PC-9 (cell line): ENCODE measurements at regions not wholly inside any gene's neighbourhood (a gene's known extent, or its start where the extent isn't known, plus 50 kb on each side); places are given as distances from the start of the nearest gene placed in this dataset.
"Not testable (repeated sequence)": the region's sequence is repeated elsewhere in the genome, so short reads cannot be mapped to it uniquely, and the experiment has no call there.

Source experiments
- BruUV-seq: library from RNA; stranded (reverse); fragments of 400-500 nt; replicated peaks from 2 replicates; lab custom pipeline; 2021; lab: Mats Ljungman, UMichigan
- CTCF ChIA-PET: fragments of 300-600 bp; sonication (Branson Sonifier 250); formaldehyde crosslinking; loops from one replicate; lab custom pipeline; 2022; ENCODE audit warnings: antibody characterized with exemption; lab: Charles Lee
- POLR2A ChIA-PET: fragments of 300-600 bp; sonication (Branson Sonifier 250); formaldehyde crosslinking; loops from one replicate; lab custom pipeline; 2022; ENCODE audit warnings: antibody characterized with exemption; ENCODE audit not compliant: unreplicated experiment; lab: Charles Lee
- DNase-seq, 2 experiments: peaks; one replicate each; pipeline versions ENCODE4 v3.0.0 to v3.0.0-alpha.2; 2015 to 2022; ENCODE audit warnings: mixed read lengths in 1 of 2
- H2AFZ ChIP-seq: fragments of 200-600 bp; sonication (generic); 2 replicates; pipeline ENCODE4 v1.8.1; 2017; ENCODE audit warnings: antibody characterized with exemption
- H3F3A ChIP-seq: fragments of 200-600 bp; sonication (generic); 2 replicates; pipeline ENCODE4 v1.8.1; 2017; ENCODE audit warnings: antibody characterized with exemption, mild to moderate bottlenecking, low read depth; ENCODE audit not compliant: insufficient read depth
- H3K27ac ChIP-seq: fragments of 200-600 bp; sonication (generic); 2 replicates; pipeline ENCODE4 v1.6.1; 2016; ENCODE audit warnings: mixed run types
- H3K27me3 ChIP-seq: fragments of 200-600 bp; sonication (generic); 2 replicates; pipeline ENCODE4 v1.6.1; 2016; ENCODE audit warnings: low read depth, mixed run types; ENCODE audit not compliant: insufficient read depth
- H3K36me3 ChIP-seq: fragments of 200-600 bp; sonication (generic); 2 replicates; pipeline ENCODE4 v1.6.1; 2016; ENCODE audit warnings: low read depth, mixed run types
- H3K4me1 ChIP-seq: fragments of 200-600 bp; sonication (generic); replicated peaks from 2 replicates; pipeline ENCODE4 v1.6.1; 2016; ENCODE audit warnings: mixed run types; ENCODE audit not compliant: insufficient read depth
- H3K4me2 ChIP-seq: fragments of 200-600 bp; sonication (generic); 2 replicates; pipeline ENCODE4 v1.6.1; 2017; ENCODE audit warnings: mixed run types
- H3K4me3 ChIP-seq: fragments of 200-600 bp; sonication (generic); 2 replicates; pipeline ENCODE4 v1.6.1; 2016; ENCODE audit warnings: mixed run types
- H3K79me2 ChIP-seq: fragments of 200-600 bp; sonication (generic); 2 replicates; pipeline ENCODE4 v1.6.1; 2017; ENCODE audit warnings: low read depth, mixed run types
- H3K9me2 ChIP-seq: fragments of 200-600 bp; sonication (generic); 2 replicates; pipeline ENCODE4 v1.8.1; 2017; ENCODE audit warnings: mild to moderate bottlenecking; ENCODE audit not compliant: insufficient read depth
- H3K9me3 ChIP-seq: fragments of 200-600 bp; sonication (generic); 2 replicates; pipeline ENCODE4 v1.8.1; 2016; ENCODE audit warnings: low read depth; ENCODE audit not compliant: insufficient read depth
- H4K20me1 ChIP-seq: fragments of 200-600 bp; sonication (generic); 2 replicates; pipeline ENCODE4 v1.8.1; 2017; ENCODE audit not compliant: insufficient read depth
- CTCF ChIP-seq: fragments of 200-600 bp; sonication (generic); conservative IDR thresholded peaks from 2 replicates; pipeline ENCODE4 v1.6.1; 2017; ENCODE audit warnings: mixed run types, antibody characterized with exemption, mild to moderate bottlenecking, moderate library complexity
- EZH2 ChIP-seq: fragments of 200-600 bp; sonication (generic); IDR thresholded peaks from 2 replicates; pipeline ENCODE4 v1.8.0; 2017; ENCODE audit warnings: antibody characterized with exemption, low read depth
- intact Hi-C: fragments of 100-400 bp; cut with micrococcal nuclease; formaldehyde crosslinking; loops from one replicate; pipeline ENCODE4 v1.10.0; 2022; ENCODE audit not compliant: unreplicated experiment

DNA sequence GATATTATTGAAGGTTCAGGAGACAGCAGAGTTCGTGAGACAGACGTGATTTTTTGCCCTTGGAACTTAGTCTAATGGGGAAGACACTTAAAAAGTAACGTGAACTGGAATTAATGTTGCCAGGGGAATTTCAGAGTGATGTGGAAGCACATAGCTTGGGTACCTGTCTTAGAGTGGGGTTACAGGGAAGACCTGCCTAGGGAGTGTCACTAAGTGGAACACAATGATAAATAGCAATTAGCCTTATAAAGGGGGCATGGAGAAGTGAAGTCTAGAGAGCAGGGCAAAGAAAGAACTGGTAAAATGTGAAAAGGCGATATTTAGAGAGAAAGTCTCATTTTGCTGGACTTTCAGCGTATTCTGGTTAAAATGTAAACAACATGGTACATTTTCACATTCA lies 306.0 kb upstream of the TCF4 start:
- H3F3A ChIP-seq: no peaks in the 10 kb centered on the region
- peak overlapping the region; percentile 93 for H2AFZ ChIP-seq
- TF ChIP-seq EZH2: no peak
- no peak for TF ChIP-seq CTCF
- peaks cover 15% of the 10 kb centered on the region for H3K4me1 ChIP-seq
- peaks cover 11% of the 10 kb centered on the region for H3K9me3 ChIP-seq
- ChIA-PET POLR2A (no interaction called here), CTCF (no interaction called here)
- H3K4me2 ChIP-seq: peak overlapping the region; percentile 82
- no peaks in the 10 kb centered on the region for H3K9me2 ChIP-seq
- peak overlapping the region; percentile 69 for H3K4me3 ChIP-seq
- DNase-seq: no peak
- H4K20me1 ChIP-seq: no peaks in the 10 kb centered on the region
- H3K27me3 ChIP-seq: no peaks in the 10 kb centered on the region
- intact Hi-C loops: no loop called here
- no peaks in the 10 kb centered on the region for H3K36me3 ChIP-seq
- H3K79me2 ChIP-seq: no peaks in the 10 kb centered on the region
- H3K27ac ChIP-seq: peak overlapping the region; percentile 82
- BruUV-seq: no TSS peak

DNA sequence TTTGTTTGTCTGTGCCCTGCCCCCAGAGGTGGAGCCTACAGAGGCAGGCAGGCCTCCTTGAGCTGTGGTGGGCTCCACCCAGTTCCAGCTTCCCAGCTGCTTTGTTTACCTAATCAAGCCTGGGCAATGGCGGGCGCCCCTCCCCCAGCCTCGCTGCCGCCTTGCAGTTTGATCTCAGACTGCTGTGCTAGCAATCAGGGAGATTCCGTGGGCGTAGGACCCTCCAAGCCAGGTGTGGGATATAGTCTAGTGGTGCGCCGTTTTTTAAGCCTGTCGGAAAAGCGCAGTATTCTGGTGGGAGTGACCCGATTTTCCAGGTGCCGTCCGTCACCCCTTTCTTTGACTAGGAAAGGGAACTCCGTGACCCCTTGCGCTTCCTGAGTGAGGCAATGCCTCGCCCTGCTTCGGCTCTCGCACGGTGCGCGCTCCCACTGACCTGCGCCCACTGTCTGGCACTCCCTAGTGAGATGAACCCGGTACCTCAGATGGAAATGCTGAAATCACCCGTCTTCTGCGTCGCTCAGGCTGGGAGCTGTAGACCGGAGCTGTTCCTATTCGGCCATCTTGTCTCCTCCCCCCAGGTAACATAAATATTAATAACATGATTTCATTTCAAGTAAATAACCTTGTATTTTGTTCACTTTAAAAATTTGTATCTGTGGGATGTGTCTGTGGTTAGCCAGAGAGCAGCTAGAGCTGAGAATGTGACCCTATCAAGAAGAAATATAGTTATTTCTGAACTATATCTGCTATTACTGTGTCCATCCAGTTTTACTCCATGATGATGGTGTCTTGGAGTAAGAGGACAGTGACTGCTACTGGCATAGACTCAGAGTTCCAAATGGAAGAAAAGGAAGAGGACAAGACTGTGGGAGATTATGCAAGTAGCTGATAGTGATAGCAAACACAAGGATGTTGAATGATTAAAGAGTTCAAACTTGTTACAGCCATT lies 305.1 kb upstream of the TCF4 start:
- BruUV-seq, DNase-seq, H3K9me2 ChIP-seq, H3K79me2 ChIP-seq, H3K27me3 ChIP-seq, H3F3A ChIP-seq, intact Hi-C loops, H3K36me3 ChIP-seq, H4K20me1 ChIP-seq, CTCF ChIA-PET: not testable (repeated sequence)
- peaks cover 15% of the 10 kb centered on the region for H3K4me1 ChIP-seq
- H3K9me3 ChIP-seq: peaks cover 11% of the 10 kb centered on the region
- H3K27ac ChIP-seq: peak overlapping the region; percentile 82
- peak overlapping the region; percentile 93 for H2AFZ ChIP-seq
- POLR2A ChIA-PET: interaction anchor here (0.6 kb wide), 1 partner anchor 17 kb away, joined by 3 read pairs; no protein-coding TSS in a partner anchor
- peak overlapping the region; percentile 69 for H3K4me3 ChIP-seq
- peak overlapping the region; percentile 82 for H3K4me2 ChIP-seq

- ChIA-PET POLR2A (no interaction called here), CTCF (no interaction called here)
- no peak overlapping the region for H3K4me2 ChIP-seq
- no peak overlapping the region for H3K4me3 ChIP-seq
- intact Hi-C loops: no loop called here
- TF ChIP-seq EZH2 (no peak), CTCF (no peak)
- H3F3A ChIP-seq: no peaks in the 10 kb centered on the region
- H3K79me2 ChIP-seq: no peaks in the 10 kb centered on the region
- no peaks in the 10 kb centered on the region for H3K9me2 ChIP-seq
- no peaks in the 10 kb centered on the region for H4K20me1 ChIP-seq
- H3K27ac ChIP-seq: no peak overlapping the region
- no peak overlapping the region for H2AFZ ChIP-seq
- H3K27me3 ChIP-seq: no peaks in the 10 kb centered on the region
- DNase-seq: no peak
- no peaks in the 10 kb centered on the region for H3K36me3 ChIP-seq
- H3K4me1 ChIP-seq: no peaks in the 10 kb centered on the region
- 0 out of 2 replicates have a peak, but pooled peaks cover 6% of the 10 kb centered on the region for H3K9me3 ChIP-seq
- BruUV-seq: no TSS peak
Measured at GRCh38 chr18:55886886-55887285, 298.9 kb upstream of the TCF4 start.
